HG03280 (cell line): ENCODE measurements at regions not wholly inside any gene's neighbourhood (a gene's known extent, or its start where the extent isn't known, plus 50 kb on each side); places are given as distances from the start of the nearest gene placed in this dataset.

ENCODE experiments used
- ATAC-seq: cut with Tn5 transposase; IDR thresholded peaks from one replicate; pipeline ENCODE4 v1.9.1; 2021; ENCODE audit warnings: mild to moderate bottlenecking, moderate library complexity; ENCODE audit not compliant: unreplicated experiment

DNA sequence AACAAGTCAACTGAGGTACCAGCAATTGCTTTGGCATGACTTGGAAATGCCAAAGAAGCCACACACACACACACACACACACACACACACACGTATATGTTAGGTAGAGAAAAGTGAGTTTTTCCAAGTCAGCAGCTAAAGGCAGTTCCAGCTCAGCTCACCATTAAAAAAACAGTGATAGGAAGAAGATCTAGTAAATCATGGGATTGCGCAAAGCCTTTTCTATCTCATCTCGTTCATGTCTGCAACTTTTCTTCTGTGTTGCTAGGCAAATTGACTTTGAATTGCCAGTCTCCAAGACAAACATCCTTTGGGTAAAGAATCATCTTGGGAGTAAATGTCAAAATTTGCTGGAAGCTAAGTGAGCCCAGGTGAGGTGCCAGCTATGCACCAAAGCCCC, 500.1 kb downstream of the ENC1 start:
- no peak for ATAC-seq

DNA sequence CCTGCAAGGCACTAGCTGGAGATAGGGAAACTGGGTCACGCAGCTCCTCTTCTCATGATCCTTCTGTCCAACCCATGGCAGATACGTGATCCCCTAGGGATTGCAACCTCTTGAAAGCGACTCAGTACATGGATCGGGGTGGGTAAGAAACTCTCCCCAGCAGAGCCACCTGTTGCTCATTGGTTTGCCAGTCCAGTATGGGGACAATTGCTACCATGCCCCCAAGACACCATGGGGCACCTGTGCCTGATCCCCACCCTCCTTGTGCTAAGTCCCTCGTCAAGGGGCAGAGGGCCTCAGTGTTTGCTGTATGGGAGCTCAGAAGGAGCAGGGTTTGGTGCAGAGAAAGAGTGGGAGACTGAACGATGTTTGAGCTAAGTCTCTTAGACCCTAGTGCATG, 500.9 kb downstream of the ENC1 start:
- ATAC-seq, result no peak

DNA sequence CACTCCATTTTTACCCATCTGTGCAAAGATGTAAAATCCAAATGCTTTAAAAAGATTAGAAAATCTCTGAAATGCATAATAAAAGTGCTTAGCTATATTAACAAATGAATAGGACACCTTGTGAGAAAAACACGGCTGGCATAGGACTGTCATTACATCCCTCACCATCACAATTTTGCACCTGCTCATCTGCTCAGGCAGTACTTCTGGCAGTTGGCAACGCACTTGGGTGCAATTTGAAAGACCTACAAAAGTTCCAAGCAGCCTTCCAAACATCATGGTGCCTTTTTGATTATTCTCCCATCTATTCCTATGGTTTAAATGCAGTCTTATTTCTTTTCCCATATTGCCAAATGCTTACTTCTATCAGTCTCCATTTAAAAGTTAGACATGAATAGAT, 501.8 kb downstream of the ENC1 start:
- ATAC-seq, result no peak

- ATAC-seq, result no peak
These were observed 504.2 kb downstream of the ENC1 start for GRCh38 chr5:74136276-74136825.

GRCh38 chr5:74135033-74135432, 505.5 kb downstream of the ENC1 start:
- no peak for ATAC-seq

GRCh38 chr5:74132485-74132884, 506.5 kb downstream of the ARHGEF28 start:
- ATAC-seq, result no peak

GRCh38 chr5:74131250-74131649, 505.3 kb downstream of the ARHGEF28 start:
- no peak for ATAC-seq

GRCh38 chr5:74130155-74130897, 504.3 kb downstream of the ARHGEF28 start:
- no peak for ATAC-seq

GRCh38 chr5:74127381-74128320, 501.7 kb downstream of the ARHGEF28 start:
- ATAC-seq, result no peak

- no peak for ATAC-seq
These were observed 500.3 kb downstream of the ARHGEF28 start for GRCh38 chr5:74126294-74126693.

- ATAC-seq, result no peak
These were observed 498.8 kb downstream of the ARHGEF28 start for GRCh38 chr5:74124826-74125225.

DNA sequence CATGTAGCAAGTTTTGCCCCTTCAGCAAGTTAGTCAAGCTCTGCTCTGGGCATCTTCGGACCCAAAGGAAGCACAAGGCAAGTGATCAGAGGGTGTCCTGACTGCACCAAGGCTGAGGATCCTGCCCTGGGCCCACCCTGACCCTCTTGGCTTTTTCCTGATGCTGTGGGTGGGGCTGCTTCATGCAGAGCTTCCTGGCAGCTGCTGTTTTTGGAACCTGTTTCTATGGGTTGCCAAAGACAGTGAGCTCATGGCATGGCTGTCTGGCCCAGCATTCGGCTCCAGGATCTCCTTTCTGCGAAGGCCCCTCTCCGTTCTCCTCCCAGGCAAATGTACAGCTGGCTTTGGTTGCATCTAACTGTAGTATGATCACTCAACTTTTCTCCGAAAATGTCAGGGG, 497.9 kb downstream of the ARHGEF28 start:
- no peak for ATAC-seq

DNA sequence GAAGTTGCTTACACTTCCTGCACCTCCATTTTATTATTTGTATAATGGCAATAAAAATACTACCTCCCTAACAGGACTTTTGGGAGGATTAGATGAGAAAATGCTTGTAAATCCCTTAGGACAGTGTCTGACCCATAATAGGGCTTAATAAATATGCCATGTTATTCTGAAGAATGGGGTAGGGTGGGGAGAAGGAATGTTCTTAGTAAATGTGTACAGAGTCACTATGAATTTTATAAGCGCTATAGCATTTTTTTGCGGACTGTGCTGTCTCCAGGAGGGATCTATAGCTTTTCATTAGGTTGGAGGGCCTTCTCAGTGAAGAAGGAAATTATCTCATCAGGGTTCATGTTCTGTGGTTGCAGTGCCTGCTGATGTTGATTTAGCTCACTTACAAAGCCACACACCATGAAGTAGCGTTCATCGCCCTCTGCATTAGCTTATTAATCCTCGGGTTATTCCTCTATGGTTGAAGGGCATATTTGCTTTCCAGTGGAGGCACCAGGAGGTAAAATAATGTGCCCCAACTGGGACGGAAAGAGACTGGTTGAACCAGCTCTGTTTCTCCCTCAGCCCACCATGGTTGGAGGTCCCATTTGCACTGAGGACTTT, 497.1 kb downstream of the ARHGEF28 start:
- no peak for ATAC-seq

DNA sequence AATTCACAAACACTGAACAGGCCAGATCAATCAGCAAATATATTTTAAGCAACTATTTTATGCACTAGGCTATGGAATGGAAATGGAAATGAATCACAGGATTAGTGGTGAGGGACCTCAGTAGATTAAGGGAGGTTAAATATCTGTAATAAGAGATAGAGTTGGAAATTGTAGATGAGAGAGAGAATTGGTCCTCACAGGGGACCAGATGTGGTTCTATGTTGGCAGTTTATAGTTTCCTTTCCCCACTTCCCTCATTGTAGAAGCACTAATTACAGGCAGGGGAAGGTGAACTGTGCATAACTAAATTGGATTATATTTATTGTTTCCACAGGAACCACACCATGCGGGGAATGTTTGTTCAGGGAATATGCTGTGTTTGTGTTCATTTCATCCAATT, 496.2 kb downstream of the ARHGEF28 start:
- no peak for ATAC-seq

DNA sequence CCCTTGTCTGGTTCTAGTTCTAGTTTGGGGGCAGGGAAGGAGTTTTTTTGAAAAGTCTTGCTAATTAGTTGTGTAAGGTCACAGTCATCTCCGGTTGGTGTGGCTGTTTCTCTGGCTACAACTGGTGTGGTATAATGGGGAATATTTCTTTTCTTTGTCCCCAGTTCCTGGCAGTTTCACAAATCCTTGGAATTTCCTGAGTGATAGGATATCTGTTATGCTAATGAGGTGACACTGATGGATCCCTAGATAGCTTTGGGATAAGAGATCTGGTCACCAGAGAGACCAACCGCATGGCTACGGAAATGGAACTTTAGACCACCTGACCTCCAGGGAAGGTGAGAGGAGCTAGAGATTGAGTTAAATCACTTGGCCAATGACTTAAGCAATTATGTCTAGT, 494.6 kb downstream of the ARHGEF28 start:
- ATAC-seq, result no peak

- ATAC-seq, result no peak
These were observed 492.1 kb downstream of the ARHGEF28 start for GRCh38 chr5:74118071-74118470.

GRCh38 chr5:74116984-74117383, 491.0 kb downstream of the ARHGEF28 start:
- no peak for ATAC-seq

GRCh38 chr5:74116266-74116665, 490.3 kb downstream of the ARHGEF28 start:
- no peak for ATAC-seq

DNA sequence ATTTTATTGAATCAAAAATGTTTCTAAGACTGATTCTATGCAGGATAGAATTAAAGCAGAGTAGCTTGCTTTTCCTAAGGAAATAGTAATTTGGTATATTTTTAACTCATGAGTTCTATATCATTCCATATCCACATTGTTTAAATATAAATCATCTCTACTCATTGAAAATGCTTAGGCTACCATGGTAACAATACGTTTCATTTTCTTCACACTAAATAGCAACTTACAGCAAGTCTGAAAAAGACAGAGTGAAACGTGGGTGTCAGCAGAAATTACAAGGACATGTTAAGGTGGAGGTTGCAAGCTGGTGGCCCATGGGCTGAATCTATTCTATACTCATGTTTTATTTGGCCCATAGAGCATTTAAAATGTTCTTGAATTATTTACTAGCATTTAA, 487.9 kb downstream of the ARHGEF28 start:
- no peak for ATAC-seq

DNA sequence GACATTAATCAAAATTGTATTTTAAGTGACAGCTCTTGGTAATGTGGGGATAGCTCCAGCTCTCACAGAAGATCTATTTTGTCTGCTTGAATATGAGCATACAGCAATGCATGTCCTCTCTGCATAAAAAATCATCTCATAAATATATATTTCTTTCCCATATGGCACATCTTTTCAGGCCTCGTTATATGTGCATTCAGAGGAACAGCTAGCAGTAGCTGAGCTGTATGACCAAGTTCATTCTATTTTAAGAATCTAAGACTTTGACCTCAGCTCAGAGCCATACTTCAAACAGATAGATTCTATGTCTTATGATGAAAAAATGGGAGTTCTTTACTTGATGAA, 487.2 kb downstream of the ARHGEF28 start:
- ATAC-seq, result no peak

DNA sequence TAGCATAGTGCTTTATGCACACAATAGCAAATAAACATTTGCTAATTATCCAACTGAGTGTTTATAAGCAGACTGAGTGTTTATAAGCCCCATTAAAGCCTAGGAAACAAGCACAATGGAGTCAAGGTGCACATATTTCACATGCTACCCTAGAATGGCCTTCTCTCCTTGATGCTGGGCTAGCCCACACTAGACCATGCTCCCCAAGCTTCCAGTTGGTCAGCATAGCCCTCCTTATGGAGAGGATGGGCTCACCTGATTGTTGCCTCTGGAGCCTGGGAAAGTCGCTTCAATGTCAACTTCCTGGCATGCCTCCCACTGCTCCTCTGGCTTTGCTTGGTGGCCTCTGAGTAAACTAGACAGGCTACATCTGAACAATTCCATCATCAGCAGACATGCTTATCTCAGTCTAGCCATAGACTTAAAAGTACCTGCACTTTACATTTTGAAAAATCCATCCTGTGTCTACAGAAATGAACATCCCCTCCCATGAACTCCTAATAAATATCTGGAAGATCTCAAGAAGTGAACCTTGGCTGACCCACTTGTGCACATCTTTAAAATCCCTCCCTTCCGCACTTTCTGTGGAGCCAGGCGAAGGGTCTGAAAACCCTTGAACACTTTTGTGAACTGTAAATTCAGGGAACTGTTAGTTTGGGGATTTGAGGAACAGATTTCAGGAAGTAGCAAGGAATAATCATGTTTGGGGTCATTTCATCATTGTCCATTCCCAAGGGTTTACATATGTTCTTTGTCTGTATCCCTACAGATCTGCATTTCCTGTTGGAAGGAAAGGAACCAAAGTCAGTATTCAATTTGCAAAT, 486.6 kb downstream of the ARHGEF28 start:
- no peak for ATAC-seq
